NCI-H345 (cell line): ENCODE measurements at regions not wholly inside any gene's neighbourhood (a gene's known extent, or its start where the extent isn't known, plus 50 kb on each side); places are given as distances from the start of the nearest gene placed in this dataset.
"Not testable (repeated sequence)": the region's sequence is repeated elsewhere in the genome, so short reads cannot be mapped to it uniquely, and the experiment has no call there.

ENCODE experiments used
- DNase-seq: peaks from one replicate; lab custom pipeline; 2025; lab: John Stamatoyannopoulos, UW

DNA sequence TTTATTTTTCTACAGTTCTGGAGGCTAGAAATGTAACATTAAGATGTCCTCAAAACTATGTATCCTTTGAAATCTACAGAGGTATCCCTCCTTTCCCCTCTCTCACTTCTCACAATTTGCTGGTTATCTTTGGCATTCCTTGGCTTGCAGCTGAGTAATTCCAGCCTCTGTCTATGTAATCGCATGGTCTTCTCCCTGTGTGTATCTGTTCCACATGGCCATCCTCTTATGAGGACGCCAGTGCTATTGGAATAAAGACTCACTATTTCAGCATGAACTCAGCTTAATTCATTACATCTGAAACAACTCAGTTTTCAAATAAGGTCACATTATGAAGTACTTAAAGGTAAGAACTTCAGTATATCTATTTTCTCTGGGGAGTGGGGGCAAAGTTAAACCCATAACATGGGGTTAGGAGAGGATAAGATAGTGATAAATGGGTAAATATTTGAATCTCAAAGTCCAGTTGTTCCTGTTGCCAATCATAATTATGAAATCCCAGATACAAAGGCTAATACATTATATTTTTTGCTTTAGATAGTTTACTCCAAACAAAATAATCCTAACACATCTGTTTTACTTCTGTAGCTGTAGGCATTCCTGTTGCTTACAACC is 1290.8 kb downstream of the NCAM2 start:
- DNase-seq = no peak

DNA sequence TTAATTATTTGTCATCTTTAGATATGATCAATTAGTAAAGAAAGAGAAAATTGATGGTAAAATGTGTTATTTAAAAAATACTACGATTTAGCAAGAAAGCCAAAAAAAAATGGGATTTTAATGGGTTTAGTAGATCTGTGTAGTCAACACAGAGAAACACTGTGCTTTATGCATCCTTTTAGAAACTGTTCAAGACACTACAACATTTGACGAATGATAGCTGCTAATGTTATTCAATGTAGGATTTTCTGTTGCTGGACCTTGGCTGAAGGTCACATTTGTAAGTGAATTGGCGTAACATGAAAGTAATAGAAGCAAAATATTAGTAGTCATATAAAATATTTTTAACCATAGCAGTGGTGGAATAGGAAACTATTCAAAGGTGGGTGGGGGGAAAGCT is 1293.9 kb downstream of the NCAM2 start:
- DNase-seq = no peak

DNA sequence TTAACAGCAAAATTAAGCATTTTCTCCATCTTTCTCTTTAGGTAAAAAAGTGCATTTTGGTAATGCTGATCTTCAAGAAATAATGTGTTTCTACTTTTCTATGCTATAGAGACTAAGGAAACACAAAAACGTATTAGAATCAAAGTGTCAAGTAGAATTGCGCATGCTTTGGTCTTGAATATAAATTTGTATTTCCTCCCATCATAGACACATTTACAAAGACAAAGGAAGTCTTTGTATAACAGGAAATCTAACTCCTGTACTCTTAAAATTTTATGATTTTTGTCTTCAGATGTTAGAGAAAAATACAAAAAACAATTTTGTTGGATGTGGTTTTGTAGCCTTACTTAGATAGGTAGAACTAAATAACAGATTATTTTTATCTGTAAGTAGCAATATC is 1299.4 kb downstream of the NCAM2 start:
- no peak for DNase-seq

DNA sequence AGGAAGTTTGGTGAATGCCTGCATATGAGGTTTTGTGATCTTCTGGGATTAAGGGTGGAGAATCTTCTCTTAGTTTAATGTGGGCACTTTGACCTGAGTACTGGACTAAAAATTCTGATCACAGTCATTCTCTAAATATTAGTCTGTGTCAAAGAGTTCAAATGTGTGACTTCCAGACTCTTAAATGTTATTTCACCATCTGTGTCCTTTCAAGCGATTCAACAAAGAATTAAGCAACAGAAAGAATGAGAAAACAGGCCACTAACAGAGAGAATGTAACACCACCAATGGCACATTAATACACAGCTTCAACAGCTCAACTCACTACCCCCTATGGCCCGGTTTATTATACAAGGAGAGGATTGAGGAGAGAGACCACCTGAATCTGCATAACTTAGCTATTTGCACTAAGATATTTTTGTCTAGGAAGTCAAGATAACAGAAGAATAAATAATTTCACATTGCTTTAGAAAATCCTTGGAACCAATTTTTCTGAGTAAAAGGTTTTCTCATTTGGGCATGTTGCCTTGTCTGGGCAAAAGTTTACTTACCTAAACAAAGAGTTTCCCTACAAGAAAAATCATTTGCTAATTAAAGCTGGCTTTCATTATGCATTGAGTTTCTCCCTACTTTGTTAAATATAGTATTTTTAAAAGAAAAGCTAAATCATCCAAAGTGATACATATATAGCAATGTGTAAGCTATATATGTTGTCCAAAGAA is 1313.7 kb downstream of the NCAM2 start:
- DNase-seq = no peak

DNA sequence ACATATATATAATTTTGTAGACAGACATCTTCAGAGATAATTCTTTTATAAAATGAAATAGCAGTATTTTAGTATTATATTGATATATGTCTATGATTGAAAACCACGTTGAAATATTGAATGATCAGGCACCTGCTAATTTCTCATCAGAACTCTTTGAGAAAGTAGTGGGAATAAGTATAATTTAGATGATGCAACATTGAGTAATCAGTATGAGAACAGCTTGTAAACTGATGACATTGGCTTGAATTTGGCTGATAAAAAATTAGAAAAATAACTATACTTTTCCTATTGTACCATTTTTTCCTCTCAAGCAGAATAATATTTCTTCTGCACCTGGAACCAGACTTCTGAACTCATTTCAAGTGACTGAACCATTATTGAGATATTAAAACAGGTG is 1316.8 kb downstream of the NCAM2 start:
- no peak for DNase-seq

DNA sequence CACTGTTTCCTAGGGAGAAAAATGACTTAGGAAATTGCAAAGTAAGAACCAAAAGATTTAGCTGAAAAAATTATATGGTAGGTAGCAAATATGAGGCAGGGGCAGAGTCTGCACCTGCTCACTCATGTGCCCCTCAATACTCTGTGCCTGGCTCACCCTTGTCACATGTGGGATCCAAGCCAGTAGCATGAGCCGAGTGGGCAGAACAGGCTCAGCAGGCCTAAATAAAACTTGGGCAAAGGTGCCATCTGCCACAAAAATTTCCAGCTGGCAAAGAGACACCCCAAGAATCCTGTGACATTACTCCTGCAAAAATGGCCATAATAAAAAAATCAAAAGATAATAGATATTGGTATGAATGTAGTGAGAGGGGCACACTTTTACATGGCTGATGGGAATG is 1321.2 kb downstream of the NCAM2 start:
- no peak for DNase-seq

DNA sequence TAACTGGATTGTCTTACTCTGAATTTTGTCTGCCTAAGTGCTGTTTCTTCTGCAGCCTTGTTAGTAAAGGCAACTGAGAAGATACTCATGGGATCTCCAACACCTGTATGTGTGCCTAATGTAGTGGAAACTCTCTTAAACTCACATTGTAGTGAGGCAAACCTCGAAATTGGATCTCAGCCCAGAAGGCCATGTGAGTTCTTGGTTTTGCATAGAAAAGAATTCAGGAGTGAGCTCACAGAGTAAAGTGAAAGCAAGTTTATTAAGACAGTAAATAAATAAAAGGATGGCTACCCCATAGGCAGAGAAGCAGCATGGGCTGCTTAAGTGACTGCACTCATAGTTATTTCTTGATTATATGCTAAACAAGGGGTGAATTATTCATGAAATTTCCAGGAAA is 1344.7 kb downstream of the NCAM2 start:
- peak; percentile 83 for DNase-seq

DNA sequence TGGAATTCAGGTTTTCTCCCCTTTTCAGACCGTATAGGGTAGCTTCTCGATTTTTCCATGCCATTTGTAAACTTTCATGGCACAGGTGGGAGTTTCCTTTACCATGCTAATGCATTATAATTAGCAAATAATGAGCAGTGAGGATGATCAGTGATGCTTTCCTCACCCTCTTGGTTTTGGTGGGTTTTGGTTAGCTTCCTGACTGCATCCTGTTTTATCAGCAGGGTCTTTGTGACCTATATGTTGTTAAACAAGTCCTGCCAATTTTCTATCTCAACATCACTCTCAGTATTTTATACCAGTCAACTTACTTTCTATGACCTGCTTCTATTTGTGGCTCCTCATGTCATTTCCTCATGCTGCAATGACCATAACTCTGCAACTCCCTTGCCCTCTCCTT is 1345.1 kb downstream of the NCAM2 start:
- DNase-seq = no peak

DNA sequence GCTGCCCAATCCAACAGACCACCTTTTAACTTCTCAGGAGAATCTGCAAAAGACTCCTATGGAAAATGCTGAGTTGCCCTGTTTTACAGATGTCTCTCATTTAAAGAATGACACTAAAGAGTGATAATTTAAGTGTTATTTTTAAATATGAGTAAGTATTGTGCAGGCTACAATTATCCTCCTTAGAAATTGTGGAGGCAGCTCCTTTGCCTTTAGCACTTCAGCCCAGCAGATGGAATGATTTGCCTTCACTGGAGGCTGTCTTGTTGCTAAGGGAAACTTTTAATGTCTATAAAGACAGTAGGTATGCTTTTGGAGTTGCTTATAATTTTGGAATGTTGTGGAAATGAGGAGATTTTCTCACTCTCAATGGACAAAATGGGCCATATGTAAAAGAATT is 1345.5 kb downstream of the NCAM2 start:
- no peak for DNase-seq

DNA sequence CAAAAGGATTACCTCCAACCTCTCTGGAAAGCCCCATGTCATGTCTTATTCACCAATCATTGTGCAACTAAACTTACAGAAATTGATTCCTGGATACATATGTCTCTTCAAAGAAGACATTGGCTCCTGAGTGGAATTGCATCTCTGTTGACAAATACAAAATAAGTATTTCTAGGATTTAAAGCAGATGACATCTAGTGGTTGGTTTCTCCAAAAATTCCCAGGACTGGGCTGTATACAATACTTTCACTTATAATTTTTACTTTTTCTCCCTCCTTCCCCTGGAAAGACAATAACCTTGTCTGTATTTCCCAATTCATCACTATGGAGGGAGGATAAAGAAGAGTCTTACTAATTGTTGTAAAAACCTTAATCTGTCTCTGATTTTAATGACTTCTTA is 1347.4 kb downstream of the NCAM2 start:
- no peak for DNase-seq

DNA sequence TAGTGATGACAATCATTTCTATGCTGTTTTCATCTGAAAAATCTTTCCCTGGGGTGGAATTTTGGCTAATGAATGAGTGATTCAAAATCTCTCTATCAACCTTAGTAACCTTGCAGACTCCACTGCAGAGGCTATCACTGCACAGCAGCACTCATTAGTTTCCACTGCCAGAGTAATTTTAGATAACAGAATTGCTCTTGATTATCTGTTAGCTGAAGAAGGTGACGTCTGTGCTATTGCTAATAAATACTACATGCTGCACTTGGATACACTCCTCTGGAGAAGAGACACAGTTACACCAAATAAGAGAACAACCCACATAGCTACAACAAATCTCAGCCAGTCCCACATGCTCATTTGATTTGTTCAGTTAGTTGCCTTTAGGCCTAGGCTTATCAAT is 1348.4 kb downstream of the NCAM2 start:
- no peak for DNase-seq

DNA sequence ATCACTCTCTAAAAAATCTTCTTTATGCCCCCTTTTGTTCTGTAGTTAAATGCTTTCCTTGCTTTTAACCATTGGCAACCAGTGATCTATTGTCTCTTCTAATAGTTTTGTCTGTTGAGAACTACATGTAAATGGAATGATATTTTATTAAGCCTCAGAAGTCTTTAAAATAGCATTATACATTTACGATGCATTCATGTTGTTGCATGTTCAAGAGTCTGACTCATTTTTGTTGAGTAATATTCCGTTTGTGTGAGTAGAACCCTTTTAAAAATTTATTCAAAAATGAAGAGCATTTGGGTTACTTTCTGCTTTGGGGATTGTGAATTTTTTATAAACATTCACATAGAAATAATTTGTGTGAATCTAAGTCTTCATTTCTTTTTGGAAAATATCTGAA is 1352.9 kb downstream of the NCAM2 start:
- DNase-seq = no peak

DNA sequence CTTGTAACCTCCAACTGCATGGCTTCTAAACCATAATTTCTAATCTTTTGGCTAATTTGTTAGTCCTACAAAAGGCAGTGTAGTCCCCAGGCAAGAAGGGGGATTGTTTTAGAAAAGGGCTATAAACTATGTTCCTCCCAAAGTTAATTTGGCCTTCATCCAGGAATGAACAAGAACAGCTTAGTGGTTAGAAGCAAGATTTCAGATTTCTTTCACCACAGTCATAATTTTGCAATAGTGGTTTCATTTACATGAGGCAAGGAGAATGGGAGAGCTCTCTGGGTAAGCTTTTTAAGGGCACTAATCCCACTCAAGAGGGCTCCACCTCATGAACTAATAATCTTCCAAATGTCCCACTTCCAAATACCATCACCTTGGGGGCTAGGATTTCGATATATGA is 1353.9 kb downstream of the NCAM2 start:
- DNase-seq = no peak

DNA sequence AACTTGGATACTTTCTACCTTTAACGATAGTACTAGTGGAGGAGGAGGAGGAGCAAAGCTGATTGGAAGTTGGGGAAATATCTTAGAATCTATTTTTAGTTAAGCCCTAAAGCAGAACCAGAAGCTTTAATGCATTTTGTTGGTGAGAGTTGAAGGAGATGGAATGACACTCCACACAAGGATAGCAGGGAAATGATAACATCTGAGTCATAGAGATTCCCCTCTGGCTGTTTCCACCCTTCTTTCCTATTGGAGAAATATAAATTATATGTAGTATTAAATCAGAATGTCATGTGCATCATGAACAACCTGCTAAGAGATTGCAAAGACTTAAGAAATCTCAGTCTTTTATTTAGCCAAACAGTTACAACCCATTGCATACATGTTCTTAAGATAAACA is 1357.7 kb downstream of the NCAM2 start:
- no peak for DNase-seq

DNA sequence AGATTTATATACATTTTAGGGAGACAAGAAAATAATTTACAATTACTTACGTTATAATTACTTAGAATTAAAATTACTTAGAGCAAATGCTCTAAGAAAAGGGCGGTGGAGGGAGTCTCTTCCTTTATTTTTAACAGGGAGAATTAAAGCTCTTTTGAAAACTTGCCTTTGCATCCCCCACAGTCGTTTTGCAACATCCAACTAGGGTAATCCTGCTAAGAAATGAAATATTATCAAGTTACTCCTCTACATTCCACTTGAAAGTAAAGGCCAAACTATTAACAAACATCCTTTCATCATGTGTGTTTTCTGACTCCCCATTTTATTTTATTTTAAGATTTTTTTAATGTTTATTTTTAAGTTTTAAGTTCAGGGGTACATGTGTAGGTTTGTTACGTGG is 1358.5 kb downstream of the NCAM2 start:
- DNase-seq = no peak

DNA sequence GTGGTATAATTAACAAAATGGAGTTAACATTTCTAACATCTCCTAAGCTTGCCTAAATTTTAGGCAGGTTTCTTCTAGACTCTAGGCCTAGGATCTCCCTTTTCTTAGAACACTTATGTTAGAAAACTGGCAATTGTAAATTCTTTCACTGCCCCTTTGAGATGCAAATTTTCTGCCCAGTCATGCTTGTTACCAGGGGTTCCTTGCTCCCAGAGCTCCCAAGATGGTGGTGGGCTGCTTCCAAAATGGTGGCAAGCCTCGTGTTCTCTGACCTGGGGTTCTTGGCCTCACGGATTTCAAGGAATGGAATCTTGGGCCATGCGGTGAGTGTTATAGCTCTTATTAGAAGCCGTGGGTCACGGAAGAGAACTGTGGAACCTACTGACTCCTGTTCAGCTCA is 1361.4 kb downstream of the NCAM2 start:
- DNase-seq = not testable (repeated sequence)

DNA sequence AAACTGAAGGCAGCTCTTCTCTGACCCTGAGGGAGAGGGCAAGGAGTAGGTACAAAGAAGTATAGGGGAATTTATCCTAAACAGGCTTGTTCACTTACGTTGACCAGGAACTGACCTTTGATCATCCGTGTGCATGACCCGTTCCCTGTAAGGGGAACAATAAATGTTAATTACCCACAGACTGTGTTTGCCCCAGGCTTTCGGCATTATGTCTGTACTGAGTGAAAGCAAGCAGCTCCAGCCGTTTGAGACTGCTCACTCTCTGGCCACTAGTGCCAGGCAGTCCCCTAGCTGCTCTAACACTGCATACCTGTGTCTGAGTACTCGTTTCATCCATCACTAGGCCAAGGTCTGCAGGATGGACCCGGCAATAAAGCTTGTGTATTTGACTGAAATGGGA is 1365.3 kb downstream of the NCAM2 start:
- DNase-seq = no peak

DNA sequence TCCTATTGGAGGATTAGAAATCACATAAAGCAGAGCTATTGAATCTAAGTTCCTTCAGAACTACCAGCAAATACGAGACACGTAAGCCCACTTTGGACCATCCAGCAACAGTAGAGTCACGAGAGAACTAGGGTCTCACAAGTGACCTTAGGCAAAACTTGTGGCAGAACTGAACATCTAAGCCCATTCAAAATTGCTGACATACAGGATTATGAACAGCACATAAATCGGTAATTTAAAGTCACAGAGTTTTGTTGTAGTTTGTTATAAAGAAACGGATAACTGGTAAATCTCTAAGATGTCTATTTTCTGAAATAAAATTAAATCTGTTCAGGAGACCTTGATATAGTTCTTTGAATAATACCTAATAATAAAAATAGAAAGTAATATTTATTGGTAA is 1366.0 kb downstream of the NCAM2 start:
- no peak for DNase-seq

DNA sequence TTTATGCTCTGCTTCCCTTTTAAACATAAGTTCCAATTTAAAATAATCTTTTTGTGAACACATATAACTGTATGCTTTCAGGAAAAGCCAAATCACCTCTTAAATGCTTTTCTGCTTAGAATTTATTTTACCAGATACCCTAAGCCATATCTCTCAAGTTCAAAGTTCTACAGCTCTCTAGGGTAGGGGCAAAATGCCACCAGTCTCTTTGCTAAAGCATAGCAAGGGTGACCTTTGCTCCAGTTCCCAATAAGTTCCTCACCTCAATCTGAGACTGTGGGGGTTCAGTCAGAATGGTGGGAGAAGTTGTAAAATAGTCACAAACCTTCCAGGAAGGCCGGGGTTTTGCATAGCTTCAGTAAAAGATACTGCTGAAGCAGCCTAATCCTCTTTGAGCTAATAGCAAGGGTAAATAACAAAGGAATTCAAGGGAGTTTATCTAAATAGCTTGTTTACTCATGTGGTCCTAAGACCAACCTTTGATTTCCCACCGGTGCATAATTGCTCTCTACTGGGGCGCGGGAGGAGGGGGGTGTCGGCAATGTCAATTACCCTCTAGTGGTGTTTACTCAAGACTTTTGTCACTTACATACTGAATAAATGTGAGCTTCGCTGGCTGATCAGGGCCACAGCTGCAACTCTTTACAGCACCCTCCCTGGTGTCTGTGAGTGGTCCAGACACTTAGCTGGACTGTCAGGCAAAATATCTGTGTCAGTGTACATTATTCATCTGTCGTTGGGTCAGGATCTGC is 1376.2 kb downstream of the NCAM2 start:
- DNase-seq = peak; percentile 22

DNA sequence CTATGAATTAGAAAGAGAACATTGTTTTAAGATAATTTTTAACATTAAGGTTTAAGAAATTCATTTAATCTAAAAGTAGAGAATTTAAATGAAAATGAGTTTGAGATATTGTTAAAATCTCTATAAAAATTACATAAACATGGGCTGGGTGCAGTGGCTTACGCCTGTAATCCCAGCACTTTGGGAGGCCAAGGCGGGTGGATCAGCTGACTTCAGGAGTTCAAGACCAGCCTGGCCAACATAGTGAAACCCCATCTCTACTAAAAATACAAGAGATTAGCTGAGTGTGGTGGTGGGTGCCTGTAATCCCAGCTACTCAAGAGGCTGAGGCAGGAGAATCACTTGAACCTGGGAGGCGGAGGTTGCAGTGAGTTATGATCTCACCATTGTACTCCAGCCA is 1379.6 kb downstream of the NCAM2 start:
- not testable (repeated sequence) for DNase-seq

DNA sequence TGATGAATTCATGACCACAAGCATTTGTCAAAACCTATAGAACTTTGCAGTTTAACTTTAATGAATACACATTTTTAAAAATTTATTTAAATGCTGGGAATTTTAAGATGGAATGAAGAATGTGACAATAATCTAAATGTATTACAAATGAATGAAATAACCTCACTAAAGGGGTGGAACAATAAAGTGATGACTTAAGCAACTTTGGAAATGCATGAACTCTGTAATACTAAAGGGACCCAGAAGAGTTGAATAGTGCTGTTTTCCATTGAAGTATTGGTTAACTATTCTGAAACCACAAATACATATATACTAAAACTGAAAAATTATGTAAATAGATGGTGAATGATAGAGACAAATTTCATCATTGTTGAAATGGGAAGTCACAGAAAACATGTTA is 1395.1 kb downstream of the NCAM2 start:
- DNase-seq = no peak

DNA sequence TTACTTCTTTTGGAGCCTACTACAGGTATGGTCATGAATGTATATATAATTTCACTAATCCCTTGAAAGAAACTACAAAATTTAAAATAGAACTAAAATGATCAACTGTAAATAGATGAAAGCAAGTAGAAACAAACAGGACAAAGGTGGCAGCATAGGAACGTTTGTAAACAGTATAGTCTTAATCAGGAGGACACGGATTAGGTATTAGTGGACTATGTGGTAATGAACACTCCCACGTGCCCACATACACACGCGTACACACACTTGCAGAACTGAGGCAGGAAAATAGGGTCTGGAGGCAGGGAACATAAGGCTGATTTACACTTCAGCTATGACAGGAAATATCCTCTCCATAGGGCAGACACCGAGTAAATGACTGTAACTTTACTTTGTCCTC is 1397.8 kb downstream of the NCAM2 start:
- DNase-seq = no peak
